GM12878 (cell line): ENCODE measurements at regions not wholly inside any gene's neighbourhood (a gene's known extent, or its start where the extent isn't known, plus 50 kb on each side); places are given as distances from the start of the nearest gene placed in this dataset.

Experiments used
- BCL11A ChIP-seq: IDR thresholded peaks from 2 replicates; pipeline ENCODE4 v1.6.1; 2011; ENCODE audit warnings: low read depth, low read length
- BHLHE40 ChIP-seq, 2 experiments: fragments of 450-650 bp in 1 of 2; IDR thresholded peaks; 2 replicates each; pipeline ENCODE4 v1.6.1; 2011 to 2017; ENCODE audit warnings: low read depth in 2 of 2, borderline replicate concordance in 1 of 2, improper control_type of control experiment in 1 of 2, low read length in 1 of 2, mild to moderate bottlenecking in 1 of 2
- CHD1 ChIP-seq: IDR thresholded peaks from 2 replicates; pipeline ENCODE4 v1.6.1; 2012; ENCODE audit warnings: low read depth, low read length, improper control_type of control experiment
- CHD4 ChIP-seq: fragments of 200-600 bp; sonication (generic); IDR thresholded peaks from 2 replicates; pipeline ENCODE4 v1.6.1; 2016; ENCODE audit warnings: mild to moderate bottlenecking
- EZH2 ChIP-seq: IDR thresholded peaks from 2 replicates; pipeline ENCODE4 v1.6.1; 2012; ENCODE audit warnings: low read depth, mild to moderate bottlenecking, control low read depth, inconsistent platforms, low read length, borderline replicate concordance; ENCODE audit not compliant: control insufficient read depth
- POLR2A ChIP-seq: IDR thresholded peaks from 2 replicates; pipeline ENCODE4 v1.6.1; 2011; ENCODE audit warnings: low read depth, mild to moderate bottlenecking, low read length
- RB1 ChIP-seq: fragments of 450-650 bp; formaldehyde crosslinking; IDR thresholded peaks from 2 replicates; pipeline ENCODE4 v1.6.1; 2017; ENCODE audit warnings: mild to moderate bottlenecking, borderline replicate concordance
- SIN3A ChIP-seq: IDR thresholded peaks from 2 replicates; pipeline ENCODE4 v1.6.1; 2012; ENCODE audit warnings: low read depth, low read length, improper control_type of control experiment
- ZNF217 ChIP-seq: fragments of 450-650 bp; IDR thresholded peaks from 2 replicates; pipeline ENCODE4 v1.6.1; 2017; ENCODE audit warnings: antibody characterized with exemption, mild to moderate bottlenecking
- TF ChIP-seq, protein P1 (sequence below), 3 experiments: IDR thresholded peaks in 2 of 3; conservative IDR thresholded peaks in 1 of 3; 2 replicates each; pipeline ENCODE4 v1.5.1; 2011; ENCODE audit warnings: low read depth in 3 of 3, low read length in 3 of 3, mild to moderate bottlenecking in 3 of 3, control low read depth in 2 of 3, moderate library complexity in 2 of 3, inconsistent platforms in 1 of 3, mixed read lengths in 1 of 3; ENCODE audit not compliant: control insufficient read depth in 2 of 3, insufficient read depth in 1 of 3; ENCODE audit errors: extremely low read depth in 1 of 3

DNA sequence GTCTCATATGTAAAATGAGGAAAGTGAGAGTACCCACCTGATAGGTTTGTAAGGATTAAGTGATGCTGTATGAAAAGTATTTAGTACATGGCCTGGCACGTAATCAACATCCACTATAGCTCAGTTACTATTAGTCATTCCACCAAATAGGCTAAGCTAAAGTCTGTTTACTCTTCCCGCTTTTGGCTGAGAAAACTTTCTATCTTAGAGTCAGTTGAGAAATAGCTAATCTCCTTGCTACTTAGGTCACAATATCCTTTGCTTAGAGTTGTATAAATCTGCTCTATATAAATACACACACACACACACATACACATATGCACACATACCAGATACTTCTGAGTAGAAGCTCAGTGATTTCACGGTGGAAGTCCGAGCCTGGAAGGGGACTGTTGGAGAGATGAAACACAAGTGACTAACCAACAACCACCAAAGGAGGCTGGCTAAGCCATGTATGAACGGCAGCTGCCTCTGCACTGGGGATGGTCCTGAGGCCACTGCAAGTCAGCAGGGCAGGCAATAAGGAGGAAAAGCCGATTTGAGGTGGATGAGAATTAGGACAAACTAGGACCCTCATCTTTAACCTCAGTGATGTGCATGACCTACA is 104.6 kb upstream of the EPHA4 start:
- TF ChIP-seq CHD4 = no peak
- TF ChIP-seq, protein P1, sequence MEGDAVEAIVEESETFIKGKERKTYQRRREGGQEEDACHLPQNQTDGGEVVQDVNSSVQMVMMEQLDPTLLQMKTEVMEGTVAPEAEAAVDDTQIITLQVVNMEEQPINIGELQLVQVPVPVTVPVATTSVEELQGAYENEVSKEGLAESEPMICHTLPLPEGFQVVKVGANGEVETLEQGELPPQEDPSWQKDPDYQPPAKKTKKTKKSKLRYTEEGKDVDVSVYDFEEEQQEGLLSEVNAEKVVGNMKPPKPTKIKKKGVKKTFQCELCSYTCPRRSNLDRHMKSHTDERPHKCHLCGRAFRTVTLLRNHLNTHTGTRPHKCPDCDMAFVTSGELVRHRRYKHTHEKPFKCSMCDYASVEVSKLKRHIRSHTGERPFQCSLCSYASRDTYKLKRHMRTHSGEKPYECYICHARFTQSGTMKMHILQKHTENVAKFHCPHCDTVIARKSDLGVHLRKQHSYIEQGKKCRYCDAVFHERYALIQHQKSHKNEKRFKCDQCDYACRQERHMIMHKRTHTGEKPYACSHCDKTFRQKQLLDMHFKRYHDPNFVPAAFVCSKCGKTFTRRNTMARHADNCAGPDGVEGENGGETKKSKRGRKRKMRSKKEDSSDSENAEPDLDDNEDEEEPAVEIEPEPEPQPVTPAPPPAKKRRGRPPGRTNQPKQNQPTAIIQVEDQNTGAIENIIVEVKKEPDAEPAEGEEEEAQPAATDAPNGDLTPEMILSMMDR (IDR thresholded peaks at IDR 0.05 in 2 of 3, conservative IDR thresholded peaks at IDR 0.05 in 1 of 3; ENCODE audit: control insufficient read depth in 2 of 3, extremely low read depth in 1 of 3, insufficient read depth in 1 of 3, low read depth in 3 of 3, low read length in 3 of 3) = no peak
- no peak for TF ChIP-seq POLR2A
- TF ChIP-seq CHD1 = no peak
- no peak for TF ChIP-seq BHLHE40 (IDR thresholded peaks at IDR 0.05; ENCODE audit: borderline replicate concordance in 1 of 2, low read depth in 2 of 2, low read length in 1 of 2)
- TF ChIP-seq EZH2 = no peak
- no peak for TF ChIP-seq BCL11A
- TF ChIP-seq RB1 = no peak
- TF ChIP-seq SIN3A = no peak
- no peak for TF ChIP-seq ZNF217
